HepG2 (cell line): ENCODE measurements at regions not wholly inside any gene's neighbourhood (a gene's known extent, or its start where the extent isn't known, plus 50 kb on each side); places are given as distances from the start of the nearest gene placed in this dataset.

ENCODE experiments used
- ATAC-seq: fragments of 200-7000 bp; cut with Tn5 transposase; 3 replicates; pipeline ENCODE4 v1.9.1; 2020; ENCODE audit warnings: mild to moderate bottlenecking, moderate library complexity
- BruUV-seq: library from RNA; stranded (reverse); fragments of 400-500 nt; replicated peaks from 2 replicates; lab custom pipeline; 2021; lab: Mats Ljungman, UMichigan
- CTCF ChIA-PET: fragments of 300-600 bp; formaldehyde crosslinking; extraction: SDS; loops from one replicate; lab custom pipeline; 2021; ENCODE audit warnings: low total read pairs, inconsistent platforms, low intra/inter-chr PET ratio; lab: Yijun Ruan, JAX
- POLR2A ChIA-PET: fragments of 350-600 bp; sonication (Branson Sonifier 250); formaldehyde crosslinking; loops from one replicate; lab custom pipeline; 2020; ENCODE audit warnings: antibody characterized with exemption, inconsistent platforms; lab: Yijun Ruan, JAX
- DNase-seq: peaks from one replicate; pipeline ENCODE4 v3.0.0-alpha.2; 2015; ENCODE audit warnings: low spot score
- FAIRE-seq: peaks from 3 replicates; lab custom pipeline; 2011; peaks lifted over from hg19 to GRCh38; lab: Jason Lieb, UNC
- H2AFZ ChIP-seq: one replicate; pipeline ENCODE4 v1.6.1; 2011; ENCODE audit warnings: low read length, inconsistent platforms
- H3K27ac ChIP-seq: fragments of 300-600 bp; 3 replicates; pipeline ENCODE4 v1.8.0; 2011; ENCODE audit warnings: mixed run types, mild to moderate bottlenecking, mixed read lengths, low read length, inconsistent platforms; ENCODE audit not compliant: insufficient read depth; ENCODE audit errors: extremely low read length
- H3K27me3 ChIP-seq, 2 experiments: fragments of 200-600 bp in 1 of 2; 2 replicates in 1 of 2; 3 replicates in 1 of 2; pipeline versions ENCODE4 v1.6.0 to v1.8.0; 2011; ENCODE audit warnings: low read length in 2 of 2, mild to moderate bottlenecking in 2 of 2, moderate library complexity in 2 of 2, inconsistent platforms in 1 of 2; ENCODE audit not compliant: insufficient read depth in 2 of 2, control insufficient read depth in 1 of 2
- H3K36me3 ChIP-seq, 2 experiments: fragments of 200-600 bp in 1 of 2; replicated peaks in 1 of 2; 2 replicates in 1 of 2; 3 replicates in 1 of 2; pipeline versions ENCODE4 v1.5.1 to v1.8.0; 2011; ENCODE audit warnings: low read length in 2 of 2, inconsistent platforms in 1 of 2; ENCODE audit not compliant: insufficient read depth in 2 of 2, control insufficient read depth in 1 of 2
- H3K4me1 ChIP-seq: 2 replicates; pipeline ENCODE4 v1.5.1; 2012; ENCODE audit warnings: low read length, inconsistent platforms; ENCODE audit not compliant: insufficient read depth
- H3K4me2 ChIP-seq: 2 replicates; pipeline ENCODE4 v1.6.0; 2011; ENCODE audit warnings: low read depth, low read length, inconsistent platforms
- H3K4me3 ChIP-seq, 3 experiments: fragments of 200-600 bp in 1 of 3; sonication (generic), shearing (Covaris generic) in 1 of 3; replicated peaks in 1 of 3; 2 replicates each; pipeline ENCODE4 v1.5.1; 2011 to 2016; ENCODE audit warnings: low read length in 3 of 3, inconsistent platforms in 2 of 3, low read depth in 2 of 3, mild to moderate bottlenecking in 2 of 3, control low read depth in 1 of 3, mixed read lengths in 1 of 3; ENCODE audit not compliant: insufficient read depth in 1 of 3
- H3K79me2 ChIP-seq: one replicate; pipeline ENCODE4 v1.6.1; 2011; ENCODE audit warnings: low read length, inconsistent platforms; ENCODE audit not compliant: insufficient read depth
- H3K9ac ChIP-seq: 2 replicates; pipeline ENCODE4 v1.6.0; 2011; ENCODE audit warnings: mild to moderate bottlenecking, low read depth, low read length, inconsistent platforms; ENCODE audit not compliant: insufficient read depth
- H3K9me3 ChIP-seq: 2 replicates; pipeline ENCODE4 v1.5.1; 2012; ENCODE audit warnings: mild to moderate bottlenecking, low read length
- H4K20me1 ChIP-seq: 2 replicates; pipeline ENCODE4 v1.6.0; 2011; ENCODE audit warnings: inconsistent platforms, mild to moderate bottlenecking, low read length, moderate library complexity; ENCODE audit not compliant: insufficient read depth
- ATRX ChIP-seq: sonication (generic); formaldehyde crosslinking; IDR thresholded peaks from 2 replicates; pipeline ENCODE4 v1.4.0; 2020; ENCODE audit warnings: missing genetic modification reagents, borderline replicate concordance
- EP300 ChIP-seq, 3 experiments: sonication (generic) in 1 of 3; formaldehyde crosslinking in 1 of 3; IDR thresholded peaks; 2 replicates each; pipeline versions ENCODE4 v1.5.1 to v1.6.1; 2011 to 2020; ENCODE audit warnings: low read depth in 2 of 3, low read length in 2 of 3, borderline replicate concordance in 1 of 3, improper control_type of control experiment in 1 of 3, mild to moderate bottlenecking in 1 of 3, missing genetic modification reagents in 1 of 3, moderate library complexity in 1 of 3
- FOXP4 ChIP-seq: sonication (generic); formaldehyde crosslinking; IDR thresholded peaks from 2 replicates; pipeline ENCODE4 v1.4.0; 2020; ENCODE audit warnings: missing genetic modification reagents
- HDAC1 ChIP-seq: sonication (generic); formaldehyde crosslinking; IDR thresholded peaks from 2 replicates; pipeline ENCODE4 v1.5.1; 2020; ENCODE audit warnings: mild to moderate bottlenecking, missing genetic modification reagents
- HOXA7 ChIP-seq: sonication (generic); formaldehyde crosslinking; IDR thresholded peaks from 2 replicates; pipeline ENCODE4 v1.8.1; 2022; ENCODE audit warnings: mild to moderate bottlenecking, missing genetic modification reagents, moderate library complexity
- MTA3 ChIP-seq: sonication (generic); formaldehyde crosslinking; IDR thresholded peaks from 2 replicates; pipeline ENCODE4 v1.4.0; 2020; ENCODE audit warnings: missing genetic modification reagents
- NPAS2 ChIP-seq: sonication (generic); formaldehyde crosslinking; IDR thresholded peaks from 2 replicates; pipeline ENCODE4 v1.8.0; 2022; ENCODE audit warnings: mild to moderate bottlenecking, missing genetic modification reagents, borderline replicate concordance
- SMC3 ChIP-seq: IDR thresholded peaks from 2 replicates; pipeline ENCODE4 v1.6.1; 2011; ENCODE audit warnings: low read length, improper control_type of control experiment
- SRSF9 ChIP-seq: fragments of 200-400 bp; formaldehyde crosslinking; IDR thresholded peaks from 2 replicates; pipeline ENCODE4 v1.6.1; 2018; ENCODE audit warnings: borderline replicate concordance, mild to moderate bottlenecking, low read depth, low read length; ENCODE audit not compliant: insufficient read depth, poor library complexity, severe bottlenecking
- ZFY ChIP-seq: sonication (generic); formaldehyde crosslinking; IDR thresholded peaks from 2 replicates; pipeline ENCODE4 v1.4.0; 2020; ENCODE audit warnings: missing genetic modification reagents
- ZNF20 ChIP-seq: sonication (generic); formaldehyde crosslinking; IDR thresholded peaks from 2 replicates; pipeline ENCODE4 v1.4.0; 2020; ENCODE audit warnings: mild to moderate bottlenecking, moderate library complexity, missing genetic modification reagents
- ZNF224 ChIP-seq: sonication (generic); formaldehyde crosslinking; IDR thresholded peaks from 2 replicates; pipeline ENCODE4 v1.5.0; 2020; ENCODE audit warnings: mild to moderate bottlenecking, missing genetic modification reagents
- ZNF260 ChIP-seq: sonication (generic); formaldehyde crosslinking; IDR thresholded peaks from 2 replicates; pipeline ENCODE4 v1.4.0; 2020; ENCODE audit warnings: missing genetic modification reagents, low read depth, mild to moderate bottlenecking, borderline replicate concordance
- ZNF383 ChIP-seq: sonication (generic); formaldehyde crosslinking; IDR thresholded peaks from 2 replicates; pipeline ENCODE4 v1.4.0; 2020; ENCODE audit warnings: missing genetic modification reagents, mild to moderate bottlenecking, borderline replicate concordance
- ZNF432 ChIP-seq: sonication (generic); formaldehyde crosslinking; IDR thresholded peaks from 2 replicates; pipeline ENCODE4 v1.5.0; 2020; ENCODE audit warnings: missing genetic modification reagents, mild to moderate bottlenecking, borderline replicate concordance
- ZNF709 ChIP-seq: sonication (generic); formaldehyde crosslinking; IDR thresholded peaks from 2 replicates; pipeline ENCODE4 v1.5.0; 2020; ENCODE audit warnings: mild to moderate bottlenecking, missing genetic modification reagents
- ZNF83 ChIP-seq: sonication (generic); formaldehyde crosslinking; IDR thresholded peaks from 2 replicates; pipeline ENCODE4 v1.4.0; 2020; ENCODE audit warnings: missing genetic modification reagents, mild to moderate bottlenecking, borderline replicate concordance
- ZSCAN29 ChIP-seq: sonication (generic); formaldehyde crosslinking; conservative IDR thresholded peaks from 2 replicates; pipeline ENCODE4 v1.4.0; 2020; ENCODE audit warnings: mild to moderate bottlenecking, missing genetic modification reagents
- WGBS: methylation state at CpG from one replicate; pipeline ENCODE4 v1.1.6; 2017; ENCODE audit warnings: low lambda C conversion rate; 5-methylcytosine and 5-hydroxymethylcytosine counted together
- in situ Hi-C: cut with HindIII; loops from 2 replicates; pipeline ENCODE4 v1.10.0; 2017; ENCODE audit warnings: low pct_unique_long_range_greater_than_20kb; ENCODE audit not compliant: extremely low pct_ligation_motif_present
- intact Hi-C: fragments of 100-400 bp; cut with micrococcal nuclease; formaldehyde crosslinking; loops from one replicate; pipeline ENCODE4 v1.10.0; 2022; ENCODE audit not compliant: unreplicated experiment
- TF ChIP-seq, protein P1 (sequence below): sonication (generic); formaldehyde crosslinking; IDR thresholded peaks from 2 replicates; pipeline ENCODE4 v1.8.0; 2022; ENCODE audit warnings: mild to moderate bottlenecking, missing genetic modification reagents, moderate library complexity
- TF ChIP-seq, protein P2 (sequence below): sonication (generic); formaldehyde crosslinking; IDR thresholded peaks from 2 replicates; pipeline ENCODE4 v1.5.1; 2020; ENCODE audit warnings: missing genetic modification reagents, mild to moderate bottlenecking, borderline replicate concordance

DNA sequence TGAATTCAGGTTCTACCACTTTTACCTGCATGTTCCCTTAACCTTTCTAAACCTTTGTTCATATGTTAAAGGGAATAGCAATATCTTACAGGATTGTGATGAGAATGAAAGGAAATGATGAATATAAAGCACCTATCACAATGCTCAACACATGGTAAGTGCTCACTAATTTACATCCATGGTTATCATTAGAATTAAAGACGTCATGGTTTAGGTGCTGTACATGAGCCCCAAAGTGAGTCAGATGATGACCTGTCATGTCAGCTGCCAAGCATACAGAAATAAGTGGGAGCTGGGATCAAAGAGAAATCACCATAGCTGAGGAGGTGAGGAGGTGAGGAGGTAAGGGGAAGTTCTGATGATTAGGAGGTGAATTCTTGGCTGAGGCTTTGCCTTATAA is 135.9 kb upstream of the ATP2B1 start:
- H3K9ac ChIP-seq: no peak overlapping the region
- TF ChIP-seq ZNF260 (CRISPR knock-in tag) (no peak), ZFY (CRISPR knock-in tag) (no peak), ZNF83 (CRISPR knock-in tag) (no peak), ZNF224 (CRISPR knock-in tag) (no peak), SRSF9 (no peak), HDAC1 (no peak), MTA3 (no peak), HOXA7 (no peak), ZNF20 (CRISPR knock-in tag) (no peak), FOXP4 (CRISPR knock-in tag) (no peak), NPAS2 (no peak), ZSCAN29 (CRISPR knock-in tag) (no peak), ATRX (CRISPR knock-in tag) (no peak), ZNF709 (CRISPR knock-in tag) (no peak), ZNF383 (no peak), ZNF432 (CRISPR knock-in tag) (no peak), SMC3 (no peak), EP300 (IDR thresholded peaks at IDR 0.05; ENCODE audit: low read depth in 2 of 2, low read length in 2 of 2) (no peak), EP300 (CRISPR knock-in tag; IDR thresholded peaks at IDR 0.05; ENCODE audit: borderline replicate concordance) (no peak)
- TF ChIP-seq, protein P1, sequence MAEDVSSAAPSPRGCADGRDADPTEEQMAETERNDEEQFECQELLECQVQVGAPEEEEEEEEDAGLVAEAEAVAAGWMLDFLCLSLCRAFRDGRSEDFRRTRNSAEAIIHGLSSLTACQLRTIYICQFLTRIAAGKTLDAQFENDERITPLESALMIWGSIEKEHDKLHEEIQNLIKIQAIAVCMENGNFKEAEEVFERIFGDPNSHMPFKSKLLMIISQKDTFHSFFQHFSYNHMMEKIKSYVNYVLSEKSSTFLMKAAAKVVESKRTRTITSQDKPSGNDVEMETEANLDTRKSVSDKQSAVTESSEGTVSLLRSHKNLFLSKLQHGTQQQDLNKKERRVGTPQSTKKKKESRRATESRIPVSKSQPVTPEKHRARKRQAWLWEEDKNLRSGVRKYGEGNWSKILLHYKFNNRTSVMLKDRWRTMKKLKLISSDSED (CRISPR knock-in tag): no peak
- TF ChIP-seq, protein P2, sequence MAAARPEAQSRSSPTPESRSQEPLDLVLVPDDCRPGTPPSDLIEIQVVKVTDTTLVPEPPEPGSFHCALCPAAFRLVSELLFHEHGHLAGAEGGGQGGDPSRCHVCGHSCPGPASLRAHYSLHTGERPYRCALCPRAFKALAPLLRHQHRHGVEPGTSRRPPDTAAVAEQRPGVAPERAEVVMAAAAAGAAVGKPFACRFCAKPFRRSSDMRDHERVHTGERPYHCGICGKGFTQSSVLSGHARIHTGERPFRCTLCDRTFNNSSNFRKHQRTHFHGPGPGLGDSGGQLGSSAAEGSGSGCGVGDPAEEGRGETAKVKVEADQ (CRISPR knock-in tag): no peak
- no peak for ATAC-seq
- no peak for DNase-seq
- H3K27me3 ChIP-seq: no peaks in the 10 kb centered on the region
- H4K20me1 ChIP-seq: no peaks in the 10 kb centered on the region
- H3K4me1 ChIP-seq: no peaks in the 10 kb centered on the region
- in situ Hi-C loops (no loop called here), intact Hi-C loops (no loop called here)
- H3K4me2 ChIP-seq: no peak overlapping the region
- H3K27ac ChIP-seq: no peak overlapping the region
- BruUV-seq: no TSS peak
- no peak overlapping the region for H3K4me3 ChIP-seq
- no peak for FAIRE-seq
- no peak overlapping the region for H2AFZ ChIP-seq
- no peaks in the 10 kb centered on the region for H3K36me3 ChIP-seq
- CTCF ChIA-PET: no interaction called here
- H3K9me3 ChIP-seq: no peaks in the 10 kb centered on the region
- POLR2A ChIA-PET: no interaction called here
- whole genome bisulfite sequencing: 21% methylated on average over 1 of the region's 1 CpG
- no peaks in the 10 kb centered on the region for H3K79me2 ChIP-seq
